ENCODE measurements at regions not wholly inside any gene's neighbourhood (a gene's known extent, or its start where the extent isn't known, plus 50 kb on each side); places are given as distances from the start of the nearest gene placed in this dataset.
"Not testable (repeated sequence)": the region's sequence is repeated elsewhere in the genome, so short reads cannot be mapped to it uniquely, and the experiment has no call there.

- no peak for DNase-seq
These were observed 315.4 kb upstream of the MIR17HG start for GRCh38 chr13:91032104-91032503.

DNA sequence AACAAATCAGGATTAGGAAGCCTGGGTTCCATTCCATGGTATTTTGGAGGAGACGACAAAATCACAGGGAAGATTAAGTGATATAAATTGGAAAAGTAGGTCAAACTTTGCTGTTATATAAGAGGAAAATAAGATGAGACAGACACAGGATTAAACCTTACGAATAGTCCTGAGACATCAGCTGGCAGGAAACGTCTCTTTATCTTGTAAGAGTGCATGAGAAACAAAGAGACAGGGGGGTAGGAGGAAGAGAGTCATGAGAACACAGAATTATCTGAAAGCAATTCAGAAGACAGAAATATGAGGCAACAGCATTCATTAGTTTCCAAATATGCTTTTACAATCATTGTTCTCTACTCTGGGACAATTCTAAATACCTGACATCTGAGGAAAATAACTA, 310.6 kb upstream of the MIR17HG start:
- DNase-seq, result no peak

DNA sequence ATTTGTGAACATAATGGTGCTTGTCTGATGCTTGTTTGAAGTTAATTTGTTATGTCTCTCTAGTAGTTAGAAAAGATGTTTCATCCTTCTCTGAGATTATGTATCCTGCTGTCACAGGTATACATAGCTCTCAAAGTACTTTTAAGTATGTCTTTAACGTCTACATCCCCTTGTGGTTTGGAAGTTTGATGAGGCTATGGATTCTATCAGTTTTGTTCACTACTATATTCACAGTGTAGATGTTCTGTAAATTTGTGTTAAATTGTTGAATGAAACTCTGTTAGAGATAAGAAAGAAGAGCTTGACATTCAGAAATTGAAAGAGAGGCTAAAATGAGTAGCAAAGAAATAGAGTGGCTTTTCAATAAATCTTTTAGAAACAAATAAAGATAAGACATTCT, 304.6 kb upstream of the MIR17HG start:
- DNase-seq, result no peak

DNA sequence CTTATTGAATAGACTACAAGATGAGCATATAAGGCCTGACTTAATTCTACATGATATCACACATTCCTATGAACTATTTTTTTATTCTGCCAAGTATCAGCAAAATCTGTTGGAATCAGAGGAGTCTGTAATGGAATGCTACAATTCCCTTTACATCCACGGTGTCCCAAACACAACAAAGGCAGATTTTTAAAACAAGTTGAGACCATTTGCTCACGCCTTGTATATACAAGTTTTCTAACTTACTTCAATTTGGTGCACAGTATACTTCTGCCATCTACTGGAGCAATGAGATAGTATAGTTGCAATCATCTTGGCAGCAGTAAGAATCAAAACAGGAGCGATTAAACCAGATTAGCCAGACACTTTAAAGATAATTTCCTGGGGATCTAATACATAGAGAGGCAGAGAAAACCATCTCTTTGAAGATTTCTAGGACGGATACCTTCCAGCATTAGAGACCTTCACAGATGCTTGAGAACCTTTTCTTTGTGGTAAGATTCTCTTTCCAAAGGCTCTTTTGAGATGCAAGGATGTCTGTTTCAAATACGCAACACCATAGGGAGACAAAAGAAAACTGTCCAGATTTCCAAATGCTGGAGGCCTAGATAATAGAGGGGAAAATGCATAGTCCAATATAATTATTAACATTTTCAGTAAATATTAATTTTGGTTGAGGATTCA, 302.0 kb upstream of the MIR17HG start:
- peak in 1 of 2 donors; percentile 10 for DNase-seq

GRCh38 chr13:91046715-91047327, 300.7 kb upstream of the MIR17HG start:
- no peak for DNase-seq

- DNase-seq, result no peak
These were observed 296.5 kb upstream of the MIR17HG start for GRCh38 chr13:91050970-91051369.

DNA sequence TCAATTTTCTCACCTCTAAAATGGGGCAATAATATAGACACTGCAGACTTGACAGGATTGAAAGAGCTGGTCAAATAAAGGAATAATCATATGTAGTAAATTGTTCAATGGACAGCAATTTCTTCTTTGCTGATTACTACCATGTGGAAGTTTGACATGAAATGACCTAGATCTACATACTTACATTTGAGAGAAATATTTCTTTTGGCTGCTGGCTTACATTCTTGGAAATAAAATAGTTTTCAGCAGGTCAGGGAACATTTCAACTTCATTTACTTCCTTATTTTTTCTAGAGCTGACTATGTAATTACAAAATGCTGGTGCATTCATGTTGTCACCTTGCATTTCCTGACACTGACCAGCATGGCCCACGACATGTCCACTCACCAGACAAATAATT, 294.6 kb upstream of the MIR17HG start:
- no peak for DNase-seq

GRCh38 chr13:91053318-91054065, 294.0 kb upstream of the MIR17HG start:
- no peak for DNase-seq

DNA sequence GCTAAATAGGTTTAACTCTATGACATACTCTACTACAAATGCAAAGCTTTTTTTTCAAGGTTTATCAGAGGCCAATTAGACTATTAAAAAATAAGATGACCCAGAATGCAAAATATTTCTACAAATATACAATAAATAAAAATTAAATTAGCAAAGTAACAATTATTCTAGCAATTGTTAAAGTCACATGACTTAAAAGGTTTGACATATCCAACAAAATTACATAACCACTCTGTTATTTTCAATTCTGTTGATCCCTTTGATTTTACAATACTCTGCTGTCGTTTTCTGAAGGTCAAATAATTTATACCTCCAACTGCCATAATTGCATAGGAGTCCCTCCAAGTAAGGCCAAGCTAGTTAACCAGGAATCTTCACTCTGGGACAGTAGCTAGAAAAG, 292.6 kb upstream of the MIR17HG start:
- no peak for DNase-seq

DNA sequence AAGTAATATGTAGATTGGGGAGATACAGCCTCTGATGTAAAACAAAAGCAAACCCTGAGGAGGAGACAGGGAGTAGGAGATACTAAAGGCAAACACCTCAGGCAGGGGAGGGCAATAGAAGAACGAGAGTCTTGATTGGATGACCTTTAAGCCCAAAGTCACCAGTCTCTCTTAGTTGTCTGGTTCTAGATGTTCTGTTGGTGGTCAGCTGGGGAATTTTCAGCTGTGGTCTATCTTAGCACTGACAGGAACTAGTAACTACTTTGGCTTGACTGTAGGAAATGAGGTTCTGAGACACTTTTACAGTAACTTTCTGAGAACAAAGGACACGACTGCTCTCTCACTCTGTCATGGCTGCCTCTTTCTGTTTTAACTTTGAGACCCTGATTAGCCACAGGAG, 290.7 kb upstream of the MIR17HG start:
- DNase-seq, result no peak

DNA sequence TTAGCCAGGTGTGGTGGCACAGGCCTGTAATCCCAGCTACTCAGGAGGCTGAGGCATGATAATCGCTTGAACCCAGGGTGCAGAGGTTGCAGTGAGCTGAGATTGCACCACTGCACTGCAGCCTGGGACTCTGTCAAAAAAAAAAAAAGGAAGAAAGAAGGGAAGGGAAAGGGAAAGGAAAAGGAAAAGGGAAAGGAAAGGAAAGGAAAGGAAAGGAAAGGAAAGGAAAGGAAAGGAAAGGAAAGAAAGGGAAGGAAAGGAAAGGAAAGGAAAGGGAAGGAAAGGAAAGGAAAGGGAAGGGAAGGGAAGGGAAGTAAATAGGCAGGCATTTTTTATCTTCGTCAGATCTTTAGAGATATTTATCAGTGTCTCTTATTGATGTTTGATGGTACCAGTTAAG, 290.0 kb upstream of the MIR17HG start:
- DNase-seq, result not testable (repeated sequence)

DNA sequence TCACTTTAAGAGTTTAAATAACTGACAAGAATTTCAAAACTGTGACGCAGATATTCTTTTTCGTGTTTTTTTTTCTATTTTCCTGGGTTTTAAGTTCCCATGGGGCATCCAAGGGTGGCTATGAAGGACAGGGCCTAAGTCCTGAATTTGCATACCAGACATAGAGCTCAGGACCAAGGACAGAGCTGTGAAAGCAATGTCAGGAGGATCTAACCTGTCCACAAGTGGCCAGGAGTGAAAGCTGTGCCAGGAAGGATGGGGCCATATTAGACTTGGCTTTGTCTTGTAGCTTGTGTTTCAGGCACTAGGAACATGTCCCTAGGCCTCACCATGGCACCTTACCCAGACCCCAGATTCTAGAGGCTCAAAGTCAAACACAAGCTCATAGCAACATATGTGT, 289.4 kb upstream of the MIR17HG start:
- DNase-seq, result no peak

GRCh38 chr13:91058919-91059318, 288.6 kb upstream of the MIR17HG start:
- no peak for DNase-seq

DNA sequence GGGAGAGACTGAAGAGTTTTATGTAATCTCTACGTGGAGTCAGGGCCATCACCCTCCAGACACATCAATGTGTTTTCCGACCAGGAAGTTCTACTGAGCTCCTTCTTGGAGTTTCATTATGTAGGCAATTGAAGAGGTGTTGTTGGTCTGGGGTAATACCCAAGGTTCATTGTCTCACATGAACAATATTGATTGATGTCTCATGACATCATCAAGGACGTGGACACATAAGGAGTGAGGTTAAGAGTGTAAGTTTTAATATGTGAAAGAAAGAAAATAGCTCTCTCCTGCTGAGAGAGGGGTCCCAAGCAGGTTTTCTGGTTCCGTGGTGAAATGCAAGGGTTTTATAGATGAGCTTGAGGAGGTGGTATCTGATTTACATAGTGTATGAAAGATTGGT, 280.7 kb upstream of the MIR17HG start:
- DNase-seq, result no peak

- DNase-seq, result no peak
These were observed 275.0 kb upstream of the MIR17HG start for GRCh38 chr13:91072486-91072885.

GRCh38 chr13:91074091-91074490, 273.4 kb upstream of the MIR17HG start:
- no peak for DNase-seq

DNA sequence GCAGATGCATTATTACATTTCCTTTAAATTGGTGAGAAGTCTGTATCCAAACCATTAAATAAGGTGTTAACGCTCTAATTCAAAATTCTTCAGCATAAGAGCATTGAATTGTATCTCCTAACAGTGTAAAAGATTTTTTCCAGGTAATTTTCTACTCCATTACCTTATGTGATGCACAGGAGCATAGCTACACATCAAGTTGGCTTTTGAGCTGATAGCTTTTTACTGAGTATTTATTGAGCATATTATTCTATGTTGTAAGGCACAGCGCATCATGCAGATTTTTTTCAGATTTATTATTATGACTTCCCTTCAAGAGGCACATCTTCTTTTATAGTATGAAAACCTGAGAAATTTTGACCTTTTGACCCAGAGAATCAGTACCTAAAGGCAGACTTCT, 270.7 kb upstream of the MIR17HG start:
- no peak for DNase-seq

DNA sequence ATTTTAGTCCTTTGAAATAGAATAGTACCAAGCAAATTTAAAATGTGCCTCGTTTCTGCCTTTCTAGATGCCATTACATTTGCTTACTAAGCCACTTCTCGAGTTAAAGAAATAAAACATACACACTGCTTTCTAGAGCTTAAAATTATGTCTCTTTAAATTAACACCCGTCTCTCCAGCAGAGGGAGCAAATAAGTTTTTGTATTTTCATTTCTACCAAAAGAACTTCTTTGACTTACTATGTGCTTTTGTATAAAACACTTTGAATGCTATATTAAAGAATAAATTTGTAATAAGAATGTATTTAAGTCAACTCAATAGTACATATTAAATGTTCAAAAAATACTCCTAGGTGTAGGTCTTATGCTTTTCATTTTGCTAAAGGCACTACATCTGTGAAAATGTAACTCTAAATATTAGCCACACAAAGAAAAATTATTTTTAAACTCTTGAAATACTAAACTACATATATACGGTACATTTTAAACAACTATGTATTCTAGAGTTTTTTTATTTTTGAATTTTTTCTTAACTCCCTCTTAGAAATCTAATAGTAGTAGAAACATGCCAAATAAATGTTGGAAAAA, 269.3 kb upstream of the MIR17HG start:
- no peak for DNase-seq

GRCh38 chr13:91079176-91079575, 268.3 kb upstream of the MIR17HG start:
- no peak for DNase-seq

- no peak for DNase-seq
These were observed 262.4 kb upstream of the MIR17HG start for GRCh38 chr13:91085127-91085526.

- no peak for DNase-seq
These were observed 260.4 kb upstream of the MIR17HG start for GRCh38 chr13:91086936-91087716.

DNA sequence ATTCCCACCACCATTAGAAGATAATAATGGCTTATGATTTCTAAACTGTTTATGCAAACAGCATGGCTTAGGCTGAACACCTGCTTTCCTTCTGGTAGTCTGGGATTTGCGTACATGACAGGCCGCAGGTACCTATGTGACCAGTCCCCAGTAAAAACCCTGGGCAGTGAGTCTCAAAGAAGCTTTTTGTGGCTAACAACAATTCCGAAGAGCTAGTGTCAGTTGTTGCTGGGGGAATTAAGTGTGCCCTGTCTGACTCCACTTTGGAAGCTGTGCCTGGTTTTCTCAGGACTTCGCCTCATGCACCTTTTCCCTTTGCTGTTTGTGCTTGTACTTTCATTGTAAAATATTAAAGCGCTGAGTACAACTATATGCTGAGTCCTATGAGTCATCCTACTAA, 250.2 kb upstream of the MIR17HG start:
- no peak for DNase-seq

GRCh38 chr13:91099877-91100276, 247.6 kb upstream of the MIR17HG start:
- DNase-seq, result no peak

Data from hippocampal formation (tissue), 2 donors.